Thymus (tissue), 11 donors: ENCODE measurements at regions not wholly inside any gene's neighbourhood (a gene's known extent, or its start where the extent isn't known, plus 50 kb on each side); places are given as distances from the start of the nearest gene placed in this dataset.

ENCODE experiments used
- DNase-seq, 9 donors: peaks; one replicate each; pipeline ENCODE4 v3.0.0-alpha.2; 2013; ENCODE audit warnings: low spot score in 9 of 9, low read depth in 6 of 9, missing footprints in 1 of 9
- H3K27ac ChIP-seq, 2 donors: one replicate each; pipeline ENCODE4 v1.5.1; 2013; ENCODE audit warnings: control low read depth in 1 of 2, low read depth in 1 of 2, low read length in 1 of 2, mild to moderate bottlenecking in 1 of 2, moderate library complexity in 1 of 2
- H3K27me3 ChIP-seq, 2 donors: one replicate each; pipeline ENCODE4 v1.5.1; 2013; ENCODE audit warnings: low read length in 1 of 2; ENCODE audit not compliant: control insufficient read depth in 2 of 2, insufficient read depth in 1 of 2
- H3K36me3 ChIP-seq, 2 donors: one replicate each; pipeline ENCODE4 v1.5.1; 2013; ENCODE audit warnings: low read length in 1 of 2, mild to moderate bottlenecking in 1 of 2, moderate library complexity in 1 of 2; ENCODE audit not compliant: control insufficient read depth in 2 of 2, insufficient read depth in 2 of 2
- H3K4me1 ChIP-seq, 2 donors: one replicate each; pipeline ENCODE4 v1.5.1; 2013; ENCODE audit warnings: low read length in 2 of 2; ENCODE audit not compliant: control insufficient read depth in 2 of 2, insufficient read depth in 2 of 2
- H3K4me3 ChIP-seq, 2 donors: one replicate each; pipeline ENCODE4 v1.5.1; 2013; ENCODE audit warnings: low read length in 2 of 2, control low read depth in 1 of 2, mild to moderate bottlenecking in 1 of 2
- H3K9me3 ChIP-seq, 2 donors: one replicate each; pipeline ENCODE4 v1.5.1; 2013; ENCODE audit warnings: low read length in 1 of 2, mild to moderate bottlenecking in 1 of 2; ENCODE audit not compliant: control insufficient read depth in 2 of 2, insufficient read depth in 1 of 2
- WGBS: extraction: QIAGEN DNeasy Blood & Tissue Kit; methylation state at CpG from one replicate; pipeline ENCODE4 v1.1.7; 2013; 5-methylcytosine and 5-hydroxymethylcytosine counted together
- donor health status: healthy.

GRCh38 chr1:221994274-221994698, 252.4 kb upstream of the DUSP10 start:
- no peaks in the 10 kb centered on the region for H3K4me1 ChIP-seq
- no peaks in the 10 kb centered on the region for H3K36me3 ChIP-seq
- no peaks in the 10 kb centered on the region for H3K27me3 ChIP-seq
- DNase-seq, result no peak
- no peak overlapping the region for H3K4me3 ChIP-seq
- no peaks in the 10 kb centered on the region for H3K9me3 ChIP-seq
- no peak overlapping the region for H3K27ac ChIP-seq

- no peaks in the 10 kb centered on the region for H3K36me3 ChIP-seq
- H3K27ac ChIP-seq, result no peak overlapping the region
- H3K27me3 ChIP-seq, result no peaks in the 10 kb centered on the region
These were observed 251.6 kb upstream of the DUSP10 start for GRCh38 chr1:221993444-221993948.

GRCh38 chr1:221992427-221992826, 250.5 kb upstream of the DUSP10 start:
- Histone ChIP-seq H3K27ac (no peak overlapping the region), H3K36me3 (no peaks in the 10 kb centered on the region), H3K27me3 (no peaks in the 10 kb centered on the region), H3K4me1 (no peaks in the 10 kb centered on the region), H3K4me3 (no peak overlapping the region), H3K9me3 (no peaks in the 10 kb centered on the region)
- no peak for DNase-seq
- WGBS, result 96% methylated on average over 2 of the region's 2 CpGs

More at GRCh38 chr1:221993444-221993948, 251.6 kb upstream of the DUSP10 start:
- Histone ChIP-seq H3K9me3 (no peaks in the 10 kb centered on the region), H3K4me3 (no peak overlapping the region), H3K4me1 (no peaks in the 10 kb centered on the region)
- DNase-seq, result no peak

GRCh38 chr1:221991221-221991620, 249.3 kb upstream of the DUSP10 start:
- DNase-seq, result no peak
- H3K9me3 ChIP-seq, result no peaks in the 10 kb centered on the region
- no peaks in the 10 kb centered on the region for H3K4me1 ChIP-seq
- no peak overlapping the region for H3K27ac ChIP-seq
- no peaks in the 10 kb centered on the region for H3K36me3 ChIP-seq
- no peaks in the 10 kb centered on the region for H3K27me3 ChIP-seq
- no peak overlapping the region for H3K4me3 ChIP-seq
- WGBS, result 65% methylated on average over 1 of the region's 1 CpG

- H3K36me3 ChIP-seq, result no peaks in the 10 kb centered on the region
- no peak overlapping the region for H3K4me3 ChIP-seq
- 98% methylated on average over 1 of the region's 1 CpG for WGBS
- no peaks in the 10 kb centered on the region for H3K27me3 ChIP-seq
- H3K4me1 ChIP-seq, result no peaks in the 10 kb centered on the region
- DNase-seq, result no peak
- no peaks in the 10 kb centered on the region for H3K9me3 ChIP-seq
- H3K27ac ChIP-seq, result no peak overlapping the region
These were observed 247.9 kb upstream of the DUSP10 start for GRCh38 chr1:221989741-221990140.

- DNase-seq, result no peak
- Histone ChIP-seq H3K36me3 (no peaks in the 10 kb centered on the region), H3K27me3 (no peaks in the 10 kb centered on the region), H3K4me1 (no peaks in the 10 kb centered on the region), H3K27ac (no peak overlapping the region), H3K9me3 (no peaks in the 10 kb centered on the region), H3K4me3 (no peak overlapping the region)
These were observed 246.9 kb upstream of the DUSP10 start for GRCh38 chr1:221988829-221989228.

GRCh38 chr1:221987860-221988520, 246.1 kb upstream of the DUSP10 start:
- Histone ChIP-seq H3K4me3 (no peak overlapping the region), H3K27me3 (no peaks in the 10 kb centered on the region), H3K4me1 (no peaks in the 10 kb centered on the region), H3K27ac (no peak overlapping the region), H3K9me3 (no peaks in the 10 kb centered on the region), H3K36me3 (no peaks in the 10 kb centered on the region)
- no peak for DNase-seq
- WGBS, result 93% methylated on average over 6 of the region's 6 CpGs

GRCh38 chr1:221983444-221983843, 241.6 kb upstream of the DUSP10 start:
- no peak overlapping the region for H3K4me3 ChIP-seq
- no peak overlapping the region for H3K27ac ChIP-seq
- H3K27me3 ChIP-seq, result no peaks in the 10 kb centered on the region
- no peaks in the 10 kb centered on the region for H3K36me3 ChIP-seq
- no peak for DNase-seq
- no peaks in the 10 kb centered on the region for H3K9me3 ChIP-seq
- 98% methylated on average over 1 of the region's 1 CpG for WGBS
- H3K4me1 ChIP-seq, result no peaks in the 10 kb centered on the region

- no peaks in the 10 kb centered on the region for H3K9me3 ChIP-seq
- H3K4me1 ChIP-seq, result no peaks in the 10 kb centered on the region
- H3K27me3 ChIP-seq, result no peaks in the 10 kb centered on the region
- H3K27ac ChIP-seq, result no peak overlapping the region
- WGBS, result 95% methylated on average over 1 of the region's 1 CpG
- no peak for DNase-seq
- no peaks in the 10 kb centered on the region for H3K36me3 ChIP-seq
- H3K4me3 ChIP-seq, result no peak overlapping the region
These were observed 239.6 kb upstream of the DUSP10 start for GRCh38 chr1:221981461-221981860.
